SK-N-SH treated with all-trans-retinoic acid at 6 μM for 48 hours (cell line): ENCODE measurements at regions not wholly inside any gene's neighbourhood (a gene's known extent, or its start where the extent isn't known, plus 50 kb on each side); places are given as distances from the start of the nearest gene placed in this dataset.

Source experiments
- ATAC-seq: fragments of 200-7000 bp; cut with Tn5 transposase; 3 replicates; pipeline ENCODE4 v1.9.1; 2020; ENCODE audit warnings: mild to moderate bottlenecking, moderate library complexity
- ARNTL ChIP-seq: fragments of 450-650 bp; formaldehyde crosslinking; IDR thresholded peaks from 2 replicates; pipeline ENCODE4 v1.5.0; 2020; ENCODE audit warnings: low read depth, mild to moderate bottlenecking, moderate library complexity, borderline replicate concordance
- BACH2 ChIP-seq: fragments of 250-450 bp; sonication (Bioruptor Pico); IDR thresholded peaks from 2 replicates; pipeline ENCODE4 v1.9.0; 2021; ENCODE audit warnings: mild to moderate bottlenecking, borderline replicate concordance
- CREB5 ChIP-seq: fragments of 250-450 bp; sonication (Bioruptor Pico); IDR thresholded peaks from 2 replicates; pipeline ENCODE4 v1.5.1; 2020; ENCODE audit warnings: low read depth, mild to moderate bottlenecking, moderate library complexity
- CSDC2 ChIP-seq: fragments of 250-450 bp; sonication (Bioruptor Pico); IDR thresholded peaks from 2 replicates; pipeline ENCODE4 v1.5.0; 2020; ENCODE audit warnings: mild to moderate bottlenecking, moderate library complexity
- ESRRG ChIP-seq: fragments of 250-450 bp; sonication (Bioruptor Pico); IDR thresholded peaks from 2 replicates; pipeline ENCODE4 v1.6.1; 2021; ENCODE audit warnings: mild to moderate bottlenecking
- GLIS3 ChIP-seq: fragments of 250-450 bp; sonication (Bioruptor Pico); IDR thresholded peaks from 2 replicates; pipeline ENCODE4 v1.5.0; 2020; ENCODE audit warnings: mild to moderate bottlenecking, moderate library complexity
- ISL1 ChIP-seq: fragments of 250-450 bp; sonication (Bioruptor Pico); IDR thresholded peaks from 2 replicates; pipeline ENCODE4 v2.1.2; 2022; ENCODE audit warnings: mild to moderate bottlenecking, moderate library complexity
- PATZ1 ChIP-seq: fragments of 250-450 bp; sonication (Bioruptor Pico); IDR thresholded peaks from 2 replicates; pipeline ENCODE4 v1.8.0; 2020; ENCODE audit warnings: mild to moderate bottlenecking, moderate library complexity, borderline replicate concordance
- POU6F1 ChIP-seq: fragments of 250-450 bp; sonication (Bioruptor Pico); IDR thresholded peaks from 2 replicates; pipeline ENCODE4 v1.8.0; 2021; ENCODE audit warnings: low read depth, mild to moderate bottlenecking, moderate library complexity, borderline replicate concordance
- PPARA ChIP-seq: fragments of 250-450 bp; sonication (Bioruptor Pico); IDR thresholded peaks from 2 replicates; pipeline ENCODE4 v1.5.0; 2020; ENCODE audit warnings: mild to moderate bottlenecking, borderline replicate concordance
- RARB ChIP-seq: fragments of 250-450 bp; sonication (Bioruptor Pico); IDR thresholded peaks from 2 replicates; pipeline ENCODE4 v1.8.0; 2021; ENCODE audit warnings: mild to moderate bottlenecking, moderate library complexity
- SNAI2 ChIP-seq: fragments of 250-450 bp; sonication (Bioruptor Pico); IDR thresholded peaks from 2 replicates; pipeline ENCODE4 v1.5.0; 2020; ENCODE audit warnings: mild to moderate bottlenecking, moderate library complexity
- TCF4 ChIP-seq: fragments of 250-450 bp; sonication (Bioruptor Pico); IDR thresholded peaks from 2 replicates; pipeline ENCODE4 v1.8.0; 2021; ENCODE audit warnings: mild to moderate bottlenecking, moderate library complexity, borderline replicate concordance
- TOX ChIP-seq: fragments of 250-450 bp; sonication (Bioruptor Pico); IDR thresholded peaks from 2 replicates; pipeline ENCODE4 v1.8.0; 2021; ENCODE audit warnings: mild to moderate bottlenecking, moderate library complexity, borderline replicate concordance
- TSHZ2 ChIP-seq: fragments of 250-450 bp; sonication (Bioruptor Pico); IDR thresholded peaks from 2 replicates; pipeline ENCODE4 v1.5.0; 2020; ENCODE audit warnings: mild to moderate bottlenecking, moderate library complexity
- ZC3H10 ChIP-seq: fragments of 250-450 bp; sonication (Bioruptor Pico); IDR thresholded peaks from 2 replicates; pipeline ENCODE4 v1.5.1; 2021; ENCODE audit warnings: mild to moderate bottlenecking, moderate library complexity
- ZFP3 ChIP-seq: fragments of 250-450 bp; sonication (Bioruptor Pico); IDR thresholded peaks from 2 replicates; pipeline ENCODE4 v1.5.0; 2020; ENCODE audit warnings: mild to moderate bottlenecking, moderate library complexity
- ZFP30 ChIP-seq: fragments of 450-650 bp; formaldehyde crosslinking; IDR thresholded peaks from 2 replicates; pipeline ENCODE4 v1.5.0; 2022; ENCODE audit warnings: mild to moderate bottlenecking, moderate library complexity
- ZNF565 ChIP-seq: fragments of 450-650 bp; formaldehyde crosslinking; conservative IDR thresholded peaks from 2 replicates; pipeline ENCODE4 v1.5.0; 2020; ENCODE audit warnings: low read depth, mild to moderate bottlenecking, moderate library complexity
- ZNF70 ChIP-seq: fragments of 450-650 bp; formaldehyde crosslinking; IDR thresholded peaks from 2 replicates; pipeline ENCODE4 v1.5.0; 2020; ENCODE audit warnings: mild to moderate bottlenecking, moderate library complexity
- ZNF8 ChIP-seq: fragments of 450-650 bp; formaldehyde crosslinking; IDR thresholded peaks from 2 replicates; pipeline ENCODE4 v1.5.0; 2020; ENCODE audit warnings: mild to moderate bottlenecking, moderate library complexity

GRCh38 chr11:91187314-91187713, 964.5 kb upstream of the CHORDC1 start:
- ATAC-seq, result no peak
- TF ChIP-seq RARB (CRISPR knock-in tag), result no peak
- no peak for TF ChIP-seq ZNF565 (CRISPR knock-in tag)
- no peak for TF ChIP-seq CREB5
- TF ChIP-seq ZNF70 (CRISPR knock-in tag), result no peak
- no peak for TF ChIP-seq CSDC2 (CRISPR knock-in tag)
- TF ChIP-seq PPARA, result no peak
- no peak for TF ChIP-seq ZFP3 (CRISPR knock-in tag)
- no peak for TF ChIP-seq TCF4 (CRISPR knock-in tag)
- TF ChIP-seq ZC3H10 (CRISPR knock-in tag), result no peak
- TF ChIP-seq ESRRG (CRISPR knock-in tag), result no peak
- no peak for TF ChIP-seq ZFP30 (CRISPR knock-in tag)
- no peak for TF ChIP-seq ZNF8 (CRISPR knock-in tag)
- TF ChIP-seq ARNTL, result no peak
- no peak for TF ChIP-seq TSHZ2 (CRISPR knock-in tag)
- TF ChIP-seq TOX (CRISPR knock-in tag), result no peak
- no peak for TF ChIP-seq PATZ1
- TF ChIP-seq POU6F1, result no peak
- no peak for TF ChIP-seq ISL1 (CRISPR knock-in tag)
- no peak for TF ChIP-seq GLIS3 (CRISPR knock-in tag)

GRCh38 chr11:91178366-91178765, 955.5 kb upstream of the CHORDC1 start:
- TF ChIP-seq ZC3H10 (CRISPR knock-in tag) (0 out of 2 replicates have a peak, but pooled peaks have one; percentile 75), PPARA (no peak), TOX (CRISPR knock-in tag) (peak; percentile 92; the same call in 1 of the 2 replicates), CREB5 (0 out of 2 replicates have a peak, but pooled peaks have one; percentile 42), ISL1 (CRISPR knock-in tag) (peak; percentile 85)
- TF ChIP-seq, all 23 proteins: peak for 4
- ATAC-seq, result peak; percentile 49; the same call in 1 of the 3 replicates

GRCh38 chr11:91174734-91175133, 951.9 kb upstream of the CHORDC1 start:
- no peak for ATAC-seq
- TF ChIP-seq ZC3H10 (CRISPR knock-in tag) (no peak), RARB (CRISPR knock-in tag) (no peak), ZNF565 (CRISPR knock-in tag) (no peak), SNAI2 (CRISPR knock-in tag) (no peak), CSDC2 (CRISPR knock-in tag) (no peak), ZFP30 (CRISPR knock-in tag) (no peak), TSHZ2 (CRISPR knock-in tag) (no peak), BACH2 (CRISPR knock-in tag) (no peak)
- TF ChIP-seq, all 23 proteins: peak for 0
